ENCODE measurements at regions not wholly inside any gene's neighbourhood (a gene's known extent, or its start where the extent isn't known, plus 50 kb on each side); places are given as distances from the start of the nearest gene placed in this dataset.

DNA sequence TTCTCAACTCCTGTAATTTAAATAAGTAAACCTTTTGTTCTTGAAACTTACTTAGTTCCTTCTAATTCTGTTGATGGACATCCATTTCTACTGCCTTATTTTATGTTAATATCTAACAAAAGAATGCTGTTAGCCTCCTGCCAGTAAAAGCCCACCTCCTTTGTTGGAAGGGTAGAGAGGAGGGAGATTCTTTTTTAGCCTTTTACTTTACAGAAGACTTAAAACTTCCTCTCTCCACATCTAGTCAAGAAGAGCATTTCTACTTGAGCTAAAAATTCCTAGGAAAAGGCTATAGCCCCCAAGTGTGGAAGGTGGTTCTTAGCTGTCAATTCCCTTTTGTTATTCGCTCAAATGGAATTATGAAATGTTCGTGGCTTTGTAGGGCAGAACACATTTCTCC lies 118.7 kb downstream of the ZIC3 start:
- CTCF ChIA-PET (ENCODE audit: low intra/inter-chr PET ratio, low total read pairs) = no interaction called here
- no peak overlapping the region for H3K4me2 ChIP-seq (ENCODE audit: low read depth, low read length)
- H3K36me3 ChIP-seq (replicated peaks in 1 of 2; ENCODE audit: control insufficient read depth in 1 of 2, insufficient read depth in 2 of 2, low read length in 2 of 2) = no peaks in the 10 kb centered on the region
- no peak overlapping the region for H3K27ac ChIP-seq (ENCODE audit: extremely low read length, insufficient read depth, low read length)
- FAIRE-seq (no peak), ATAC-seq (no peak), DNase-seq (ENCODE audit: low spot score) (no peak)
- POLR2A ChIA-PET = no interaction called here
- no peak overlapping the region for H2AFZ ChIP-seq (ENCODE audit: low read length)
- no peaks in the 10 kb centered on the region for H3K27me3 ChIP-seq (ENCODE audit: control insufficient read depth in 1 of 2, insufficient read depth in 2 of 2, low read length in 2 of 2)
- no TSS peak for BruUV-seq (replicated peaks)
- H3K4me1 ChIP-seq (ENCODE audit: insufficient read depth, low read length) = no peaks in the 10 kb centered on the region
- intact Hi-C loops (cut with micrococcal nuclease; ENCODE audit: unreplicated experiment) (no loop called here), in situ Hi-C loops (cut with HindIII; ENCODE audit: extremely low pct_ligation_motif_present, low pct_unique_long_range_greater_than_20kb) (no loop called here)
- no peaks in the 10 kb centered on the region for H4K20me1 ChIP-seq (ENCODE audit: insufficient read depth, low read length)
- H3K9ac ChIP-seq (ENCODE audit: insufficient read depth, low read depth, low read length) = no peak overlapping the region
- no peaks in the 10 kb centered on the region for H3K9me3 ChIP-seq (ENCODE audit: low read length)
- H3K79me2 ChIP-seq (ENCODE audit: insufficient read depth, low read length) = no peaks in the 10 kb centered on the region
- TF ChIP-seq REXO4 (CRISPR knock-in tag; IDR thresholded peaks at IDR 0.05; ENCODE audit: borderline replicate concordance) = no peak
- no peak for TF ChIP-seq NONO (IDR thresholded peaks at IDR 0.05)
- TF ChIP-seq NONO (CRISPR knock-in tag; conservative IDR thresholded peaks at IDR 0.05) = no peak
- no peak for TF ChIP-seq DPF2 (CRISPR knock-in tag; IDR thresholded peaks at IDR 0.05; ENCODE audit: borderline replicate concordance, low read depth)
- TF ChIP-seq EEA1 (CRISPR knock-in tag; IDR thresholded peaks at IDR 0.05; ENCODE audit: borderline replicate concordance) = no peak
- TF ChIP-seq ZNF614 (CRISPR knock-in tag; IDR thresholded peaks at IDR 0.05; ENCODE audit: borderline replicate concordance) = no peak
- TF ChIP-seq AHR (CRISPR knock-in tag; IDR thresholded peaks at IDR 0.05) = no peak
- no peak for TF ChIP-seq ZNF432 (CRISPR knock-in tag; IDR thresholded peaks at IDR 0.05; ENCODE audit: borderline replicate concordance)
- WGBS (ENCODE audit: low lambda C conversion rate) = 0% methylated on average over 2 of the region's 2 CpGs
- H3K4me3 ChIP-seq (replicated peaks in 1 of 3; ENCODE audit: insufficient read depth in 1 of 3, low read depth in 2 of 3, low read length in 3 of 3) = no peak overlapping the region

DNA sequence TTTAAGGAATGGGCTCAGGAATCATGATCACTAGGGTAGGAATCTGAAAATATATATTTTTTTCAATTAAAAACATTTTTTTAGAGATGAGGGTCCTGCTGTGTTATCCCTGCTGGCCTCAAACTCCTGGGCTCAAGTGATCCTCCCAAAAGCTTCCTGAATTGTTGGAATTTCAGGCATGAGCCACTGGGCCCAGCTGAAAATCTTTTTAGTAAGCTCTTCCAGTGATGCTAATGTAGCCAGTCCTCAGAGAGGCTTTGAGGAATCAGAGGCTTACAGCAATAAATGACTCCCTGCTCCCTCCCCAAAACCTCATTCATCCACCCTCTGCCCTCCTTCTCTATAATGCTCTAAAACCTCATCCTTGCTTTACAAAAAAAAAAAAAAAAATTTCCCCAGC lies 129.5 kb downstream of the ZIC3 start:
- Histone ChIP-seq H3K27ac (ENCODE audit: extremely low read length, insufficient read depth, low read length) (no peak overlapping the region), H3K36me3 (replicated peaks in 1 of 2; ENCODE audit: control insufficient read depth in 1 of 2, insufficient read depth in 2 of 2, low read length in 2 of 2) (no peaks in the 10 kb centered on the region), H3K79me2 (ENCODE audit: insufficient read depth, low read length) (no peaks in the 10 kb centered on the region), H3K4me2 (ENCODE audit: low read depth, low read length) (no peak overlapping the region), H3K9me3 (ENCODE audit: low read length) (no peaks in the 10 kb centered on the region), H3K4me1 (ENCODE audit: insufficient read depth, low read length) (no peaks in the 10 kb centered on the region), H3K9ac (ENCODE audit: insufficient read depth, low read depth, low read length) (no peak overlapping the region), H2AFZ (ENCODE audit: low read length) (no peak overlapping the region), H3K27me3 (ENCODE audit: control insufficient read depth in 1 of 2, insufficient read depth in 2 of 2, low read length in 2 of 2) (no peaks in the 10 kb centered on the region), H4K20me1 (ENCODE audit: insufficient read depth, low read length) (no peaks in the 10 kb centered on the region), H3K4me3 (replicated peaks in 1 of 3; ENCODE audit: insufficient read depth in 1 of 3, low read depth in 2 of 3, low read length in 3 of 3) (no peak overlapping the region)
- ChIA-PET CTCF (ENCODE audit: low intra/inter-chr PET ratio, low total read pairs) (no interaction called here), POLR2A (no interaction called here)
- FAIRE-seq = no peak
- no TSS peak for BruUV-seq (replicated peaks)
- ATAC-seq = no peak
- no peak for DNase-seq (ENCODE audit: low spot score)
- intact Hi-C loops (cut with micrococcal nuclease; ENCODE audit: unreplicated experiment) (no loop called here), in situ Hi-C loops (cut with HindIII; ENCODE audit: extremely low pct_ligation_motif_present, low pct_unique_long_range_greater_than_20kb) (no loop called here)
- TF ChIP-seq ZNF569 (CRISPR knock-in tag; IDR thresholded peaks at IDR 0.05; ENCODE audit: borderline replicate concordance) = no peak
- TF ChIP-seq, protein P1, sequence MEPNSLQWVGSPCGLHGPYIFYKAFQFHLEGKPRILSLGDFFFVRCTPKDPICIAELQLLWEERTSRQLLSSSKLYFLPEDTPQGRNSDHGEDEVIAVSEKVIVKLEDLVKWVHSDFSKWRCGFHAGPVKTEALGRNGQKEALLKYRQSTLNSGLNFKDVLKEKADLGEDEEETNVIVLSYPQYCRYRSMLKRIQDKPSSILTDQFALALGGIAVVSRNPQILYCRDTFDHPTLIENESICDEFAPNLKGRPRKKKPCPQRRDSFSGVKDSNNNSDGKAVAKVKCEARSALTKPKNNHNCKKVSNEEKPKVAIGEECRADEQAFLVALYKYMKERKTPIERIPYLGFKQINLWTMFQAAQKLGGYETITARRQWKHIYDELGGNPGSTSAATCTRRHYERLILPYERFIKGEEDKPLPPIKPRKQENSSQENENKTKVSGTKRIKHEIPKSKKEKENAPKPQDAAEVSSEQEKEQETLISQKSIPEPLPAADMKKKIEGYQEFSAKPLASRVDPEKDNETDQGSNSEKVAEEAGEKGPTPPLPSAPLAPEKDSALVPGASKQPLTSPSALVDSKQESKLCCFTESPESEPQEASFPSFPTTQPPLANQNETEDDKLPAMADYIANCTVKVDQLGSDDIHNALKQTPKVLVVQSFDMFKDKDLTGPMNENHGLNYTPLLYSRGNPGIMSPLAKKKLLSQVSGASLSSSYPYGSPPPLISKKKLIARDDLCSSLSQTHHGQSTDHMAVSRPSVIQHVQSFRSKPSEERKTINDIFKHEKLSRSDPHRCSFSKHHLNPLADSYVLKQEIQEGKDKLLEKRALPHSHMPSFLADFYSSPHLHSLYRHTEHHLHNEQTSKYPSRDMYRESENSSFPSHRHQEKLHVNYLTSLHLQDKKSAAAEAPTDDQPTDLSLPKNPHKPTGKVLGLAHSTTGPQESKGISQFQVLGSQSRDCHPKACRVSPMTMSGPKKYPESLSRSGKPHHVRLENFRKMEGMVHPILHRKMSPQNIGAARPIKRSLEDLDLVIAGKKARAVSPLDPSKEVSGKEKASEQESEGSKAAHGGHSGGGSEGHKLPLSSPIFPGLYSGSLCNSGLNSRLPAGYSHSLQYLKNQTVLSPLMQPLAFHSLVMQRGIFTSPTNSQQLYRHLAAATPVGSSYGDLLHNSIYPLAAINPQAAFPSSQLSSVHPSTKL (CRISPR knock-in tag; IDR thresholded peaks at IDR 0.05) = no peak
- TF ChIP-seq HMG20A (CRISPR knock-in tag; IDR thresholded peaks at IDR 0.05; ENCODE audit: borderline replicate concordance) = no peak
- TF ChIP-seq SAFB2 (CRISPR knock-in tag; IDR thresholded peaks at IDR 0.05; ENCODE audit: borderline replicate concordance, low read depth) = no peak
- TF ChIP-seq EZH2 (conservative IDR thresholded peaks at IDR 0.05; ENCODE audit: low read depth, low read length) = no peak
- no peak for TF ChIP-seq FOSL1 (CRISPR knock-in tag; IDR thresholded peaks at IDR 0.05; ENCODE audit: borderline replicate concordance)
- TF ChIP-seq FOSL2 (CRISPR knock-in tag; IDR thresholded peaks at IDR 0.05) = no peak
- no peak for TF ChIP-seq GABPA (IDR thresholded peaks at IDR 0.05; ENCODE audit: low read depth, low read length)
- no peak for TF ChIP-seq GABPA (CRISPR knock-in tag; IDR thresholded peaks at IDR 0.05; ENCODE audit: low read depth)
- no peak for TF ChIP-seq ZFYVE20 (CRISPR knock-in tag; IDR thresholded peaks at IDR 0.05; ENCODE audit: borderline replicate concordance, low read depth)
- TF ChIP-seq ZNF619 (CRISPR knock-in tag; IDR thresholded peaks at IDR 0.05) = no peak
